ENCODE measurements at regions not wholly inside any gene's neighbourhood (a gene's known extent, or its start where the extent isn't known, plus 50 kb on each side); places are given as distances from the start of the nearest gene placed in this dataset.

DNA sequence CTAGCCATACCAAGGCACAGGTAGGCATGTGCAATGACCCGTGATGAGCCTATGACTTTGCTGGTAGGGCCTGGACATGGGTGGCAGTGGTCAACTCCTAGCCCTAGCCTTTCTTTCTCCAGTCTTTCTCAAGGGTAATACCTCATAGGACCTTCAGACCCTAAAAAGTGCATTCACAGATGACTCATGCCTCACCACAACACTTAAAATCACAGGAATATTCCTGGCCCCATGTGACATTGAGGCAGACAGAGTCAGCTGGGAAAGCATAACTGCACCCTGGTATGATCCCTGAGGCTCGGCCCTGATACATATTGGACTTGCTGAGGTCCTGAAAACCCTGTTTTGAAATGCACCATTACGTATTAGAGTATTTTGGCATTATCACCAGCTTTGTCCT is 449.5 kb downstream of the HINT1 start:
- intact Hi-C loops (cut with micrococcal nuclease) = no loop called here
- no peak overlapping the region for H2AFZ ChIP-seq (ENCODE audit: low read depth, low read length, poor library complexity, severe bottlenecking)
- ChIA-PET CTCF (no interaction called here), RAD21 (ENCODE audit: low non-redundant PET in 1 of 2, low total read pairs in 2 of 2, uncharacterized antibody in 2 of 2, unreplicated experiment in 2 of 2) (no interaction called here), POLR2A (no interaction called here)
- H3K4me3 ChIP-seq (replicated peaks in 1 of 2; ENCODE audit: low read depth in 1 of 2, low read length in 2 of 2) = no peak overlapping the region
- H3K36me3 ChIP-seq (ENCODE audit: control insufficient read depth in 1 of 2, insufficient read depth in 2 of 2, low read length in 2 of 2) = no peaks in the 10 kb centered on the region
- no peak for ATAC-seq
- no TSS peak for BruUV-seq (replicated peaks)
- H4K20me1 ChIP-seq (ENCODE audit: insufficient read depth) = no peaks in the 10 kb centered on the region
- no peaks in the 10 kb centered on the region for H3K9me3 ChIP-seq (ENCODE audit: control insufficient read depth in 1 of 2, insufficient read depth in 1 of 2, low read depth in 1 of 2, low read length in 2 of 2)
- no peaks in the 10 kb centered on the region for H3K27me3 ChIP-seq (ENCODE audit: insufficient read depth, low read length)
- H3K4me1 ChIP-seq (ENCODE audit: control insufficient read depth in 1 of 2, insufficient read depth in 2 of 2, low read length in 2 of 2) = no peaks in the 10 kb centered on the region
- no peak overlapping the region for H3K27ac ChIP-seq (ENCODE audit: low read depth, low read length)
- TF ChIP-seq POLR2AphosphoS5 (IDR thresholded peaks at IDR 0.05; ENCODE audit: low read depth, low read length) (no peak), SRF (IDR thresholded peaks at IDR 0.05; ENCODE audit: low read depth) (no peak), EZH2phosphoT487 (IDR thresholded peaks at IDR 0.05; ENCODE audit: borderline replicate concordance) (no peak), CEBPB (IDR thresholded peaks at IDR 0.05; ENCODE audit: low read depth) (no peak), EGR1 (IDR thresholded peaks at IDR 0.05; ENCODE audit: low read depth) (no peak), ELF1 (IDR thresholded peaks at IDR 0.05; ENCODE audit: borderline replicate concordance, low read depth) (no peak)
- no peaks in the 10 kb centered on the region for H3K79me2 ChIP-seq (ENCODE audit: insufficient read depth, low read length)
- H3K9ac ChIP-seq (ENCODE audit: low read length) = no peak overlapping the region
- no peak overlapping the region for H3K4me2 ChIP-seq (ENCODE audit: low read length)
- no peak for DNase-seq (ENCODE audit: low read depth, low spot score)
- H3K9me2 ChIP-seq (ENCODE audit: insufficient read depth) = no peaks in the 10 kb centered on the region

DNA sequence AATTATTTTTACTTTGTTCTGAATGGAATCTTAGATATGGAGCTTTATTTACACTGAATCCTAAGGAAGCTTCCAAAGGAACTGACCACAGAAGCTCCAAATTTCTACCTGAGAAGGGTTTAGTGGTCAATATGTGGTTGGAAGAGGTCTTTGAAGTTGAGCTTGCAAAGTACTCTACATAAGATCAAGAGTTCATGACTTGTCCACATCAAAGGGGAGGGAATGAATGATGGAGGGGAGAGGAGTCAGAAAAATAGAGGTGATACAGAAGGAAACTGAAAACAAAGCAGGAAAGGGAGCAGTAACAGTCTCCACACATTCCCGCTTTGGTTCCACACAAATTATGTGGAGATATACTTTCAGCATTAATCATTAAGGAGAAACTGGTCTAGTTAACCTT is 450.9 kb downstream of the HINT1 start:
- DNase-seq (ENCODE audit: low read depth, low spot score) (no peak), ATAC-seq (no peak)
- Histone ChIP-seq H3K36me3 (ENCODE audit: control insufficient read depth in 1 of 2, insufficient read depth in 2 of 2, low read length in 2 of 2) (no peaks in the 10 kb centered on the region), H3K9ac (ENCODE audit: low read length) (no peak overlapping the region), H3K4me1 (ENCODE audit: control insufficient read depth in 1 of 2, insufficient read depth in 2 of 2, low read length in 2 of 2) (no peaks in the 10 kb centered on the region), H3K9me3 (ENCODE audit: control insufficient read depth in 1 of 2, insufficient read depth in 1 of 2, low read depth in 1 of 2, low read length in 2 of 2) (no peaks in the 10 kb centered on the region), H3K4me3 (replicated peaks in 1 of 2; ENCODE audit: low read depth in 1 of 2, low read length in 2 of 2) (no peak overlapping the region), H4K20me1 (ENCODE audit: insufficient read depth) (no peaks in the 10 kb centered on the region), H2AFZ (ENCODE audit: low read depth, low read length, poor library complexity, severe bottlenecking) (no peak overlapping the region), H3K4me2 (ENCODE audit: low read length) (no peak overlapping the region), H3K79me2 (ENCODE audit: insufficient read depth, low read length) (no peaks in the 10 kb centered on the region), H3K27ac (ENCODE audit: low read depth, low read length) (no peak overlapping the region), H3K27me3 (ENCODE audit: insufficient read depth, low read length) (no peaks in the 10 kb centered on the region), H3K9me2 (ENCODE audit: insufficient read depth) (no peaks in the 10 kb centered on the region)
- ChIA-PET CTCF (no interaction called here), POLR2A (no interaction called here), RAD21 (ENCODE audit: low non-redundant PET in 1 of 2, low total read pairs in 2 of 2, uncharacterized antibody in 2 of 2, unreplicated experiment in 2 of 2) (no interaction called here)
- TF ChIP-seq CTCF (IDR thresholded peaks at IDR 0.05 in 2 of 3, conservative IDR thresholded peaks at IDR 0.05 in 1 of 3; ENCODE audit: borderline replicate concordance in 1 of 3, insufficient read depth in 1 of 3, low read depth in 2 of 3, low read length in 2 of 3) = no peak
- no peak for TF ChIP-seq ZNF274 (IDR thresholded peaks at IDR 0.05; ENCODE audit: low read depth, low read length)
- TF ChIP-seq SRF (IDR thresholded peaks at IDR 0.05; ENCODE audit: low read depth) = no peak
- TF ChIP-seq, protein P1, sequence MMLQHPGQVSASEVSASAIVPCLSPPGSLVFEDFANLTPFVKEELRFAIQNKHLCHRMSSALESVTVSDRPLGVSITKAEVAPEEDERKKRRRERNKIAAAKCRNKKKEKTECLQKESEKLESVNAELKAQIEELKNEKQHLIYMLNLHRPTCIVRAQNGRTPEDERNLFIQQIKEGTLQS (IDR thresholded peaks at IDR 0.05) = no peak
- TF ChIP-seq EZH2 (IDR thresholded peaks at IDR 0.05) = no peak
- TF ChIP-seq CEBPB (IDR thresholded peaks at IDR 0.05; ENCODE audit: low read depth) = no peak
- no peak for TF ChIP-seq EZH2phosphoT487 (IDR thresholded peaks at IDR 0.05; ENCODE audit: borderline replicate concordance)
- no TSS peak for BruUV-seq (replicated peaks)
- intact Hi-C loops (cut with micrococcal nuclease) = no loop called here

All from HCT116 (cell line).